GM12865 (cell line): ENCODE measurements at regions not wholly inside any gene's neighbourhood (a gene's known extent, or its start where the extent isn't known, plus 50 kb on each side); places are given as distances from the start of the nearest gene placed in this dataset.

Experiments
- DNase-seq: peaks from one replicate; pipeline ENCODE4 v3.0.0; 2010; ENCODE audit warnings: low read depth
- H3K4me3 ChIP-seq: 2 replicates; pipeline ENCODE4 v1.5.1; 2011; ENCODE audit warnings: mild to moderate bottlenecking, low read depth, low read length, control low read depth
- CTCF ChIP-seq: IDR thresholded peaks from 2 replicates; pipeline ENCODE4 v1.5.1; 2011; ENCODE audit warnings: low read length, control low read depth, low read depth, inconsistent platforms; ENCODE audit not compliant: insufficient read depth; ENCODE audit errors: missing control alignments

- H3K4me3 ChIP-seq = no peak overlapping the region
- TF ChIP-seq CTCF = no peak
- DNase-seq = no peak
Observed at GRCh38 chr7:96638669-96639068, 71.0 kb downstream of the SEM1 start.

GRCh38 chr7:96637522-96637921, 72.1 kb downstream of the SEM1 start:
- DNase-seq = no peak
- no peak for TF ChIP-seq CTCF
- H3K4me3 ChIP-seq = no peak overlapping the region

- no peak for DNase-seq
- no peak overlapping the region for H3K4me3 ChIP-seq
Observed at GRCh38 chr7:96636979-96637378, 72.7 kb downstream of the SEM1 start.

GRCh38 chr7:96636342-96636860, 73.2 kb downstream of the SEM1 start:
- no peak for TF ChIP-seq CTCF
- DNase-seq = no peak
- no peak overlapping the region for H3K4me3 ChIP-seq

More at GRCh38 chr7:96636979-96637378, 72.7 kb downstream of the SEM1 start:
- TF ChIP-seq CTCF = no peak

- H3K4me3 ChIP-seq = no peak overlapping the region
- no peak for DNase-seq
- TF ChIP-seq CTCF = no peak
Observed at GRCh38 chr7:96629884-96630283, 79.8 kb downstream of the SEM1 start.

- no peak for TF ChIP-seq CTCF
- no peak overlapping the region for H3K4me3 ChIP-seq
- DNase-seq = no peak
Observed at GRCh38 chr7:96624954-96625353, 84.7 kb downstream of the SEM1 start.

GRCh38 chr7:96621932-96622331, 87.7 kb downstream of the SEM1 start:
- H3K4me3 ChIP-seq = no peak overlapping the region
- no peak for TF ChIP-seq CTCF
- no peak for DNase-seq
